Fibroblast of the conjunctiva (primary cell): ENCODE measurements at regions not wholly inside any gene's neighbourhood (a gene's known extent, or its start where the extent isn't known, plus 50 kb on each side); places are given as distances from the start of the nearest gene placed in this dataset.
"Not testable (repeated sequence)": the region's sequence is repeated elsewhere in the genome, so short reads cannot be mapped to it uniquely, and the experiment has no call there.

ENCODE experiments used
- DNase-seq: peaks from one replicate; pipeline ENCODE4 v3.0.0-alpha.2; 2010; ENCODE audit warnings: low read depth

- no peak for DNase-seq
These were observed 664.0 kb upstream of the EEF2KMT start for GRCh38 chr16:5761592-5761991.

- no peak for DNase-seq
These were observed 660.7 kb upstream of the EEF2KMT start for GRCh38 chr16:5758281-5758680.

- no peak for DNase-seq
These were observed 659.4 kb upstream of the EEF2KMT start for GRCh38 chr16:5756969-5757368.

- no peak for DNase-seq
These were observed 655.8 kb upstream of the EEF2KMT start for GRCh38 chr16:5753381-5753780.

- no peak for DNase-seq
These were observed 653.6 kb upstream of the EEF2KMT start for GRCh38 chr16:5751216-5751615.

- DNase-seq: not testable (repeated sequence)
These were observed 652.8 kb upstream of the EEF2KMT start for GRCh38 chr16:5750439-5750838.

- no peak for DNase-seq
These were observed 641.0 kb upstream of the EEF2KMT start for GRCh38 chr16:5738586-5738985.

- DNase-seq: no peak
These were observed 638.8 kb upstream of the EEF2KMT start for GRCh38 chr16:5736209-5736930.

GRCh38 chr16:5735444-5735843, 637.8 kb upstream of the EEF2KMT start:
- DNase-seq: no peak

GRCh38 chr16:5730783-5731182, 633.2 kb upstream of the EEF2KMT start:
- DNase-seq: no peak

- no peak for DNase-seq
These were observed 624.6 kb upstream of the EEF2KMT start for GRCh38 chr16:5722116-5722619.

GRCh38 chr16:5715155-5715554, 617.6 kb upstream of the EEF2KMT start:
- no peak for DNase-seq

GRCh38 chr16:5709889-5710288, 612.3 kb upstream of the EEF2KMT start:
- no peak for DNase-seq

GRCh38 chr16:5706211-5706610, 608.6 kb upstream of the EEF2KMT start:
- DNase-seq: no peak

- no peak for DNase-seq
These were observed 606.7 kb upstream of the EEF2KMT start for GRCh38 chr16:5704271-5704670.

GRCh38 chr16:5693426-5693825, 595.8 kb upstream of the EEF2KMT start:
- DNase-seq: no peak

GRCh38 chr16:5681966-5682365, 584.4 kb upstream of the EEF2KMT start:
- DNase-seq: no peak

- DNase-seq: no peak
These were observed 580.8 kb upstream of the EEF2KMT start for GRCh38 chr16:5678371-5678770.

GRCh38 chr16:5671421-5671820, 573.8 kb upstream of the EEF2KMT start:
- DNase-seq: no peak

- DNase-seq: no peak
These were observed 572.6 kb upstream of the EEF2KMT start for GRCh38 chr16:5670198-5670597.

GRCh38 chr16:5668553-5668952, 571.0 kb upstream of the EEF2KMT start:
- DNase-seq: no peak

- no peak for DNase-seq
These were observed 568.2 kb upstream of the EEF2KMT start for GRCh38 chr16:5665834-5666233.

GRCh38 chr16:5653789-5654188, 556.2 kb upstream of the EEF2KMT start:
- DNase-seq: no peak

GRCh38 chr16:5653041-5653440, 555.4 kb upstream of the EEF2KMT start:
- DNase-seq: no peak
